ENCODE measurements at regions not wholly inside any gene's neighbourhood (a gene's known extent, or its start where the extent isn't known, plus 50 kb on each side); places are given as distances from the start of the nearest gene placed in this dataset.

DNA sequence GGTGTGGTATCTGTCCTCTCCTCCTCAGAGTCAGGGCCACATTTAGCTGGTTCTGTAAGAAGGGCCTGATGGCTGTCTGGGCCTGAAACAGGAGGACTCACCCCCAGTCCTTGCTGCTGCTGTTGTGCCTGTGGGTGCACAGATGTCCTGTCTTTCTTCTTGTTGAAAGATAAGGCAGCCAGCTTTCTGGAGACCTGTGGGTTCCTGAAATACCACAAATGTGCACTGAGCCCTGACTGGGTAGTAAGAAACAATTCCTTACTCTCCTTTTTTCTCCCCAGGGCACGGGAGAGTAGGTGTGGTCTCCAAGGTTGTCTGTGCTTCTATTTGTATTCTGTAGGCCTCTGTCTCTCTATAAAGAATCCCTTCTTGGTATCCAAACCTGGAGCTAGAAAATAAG is 96.2 kb upstream of the DLX2 start:
- TF ChIP-seq, protein P1, sequence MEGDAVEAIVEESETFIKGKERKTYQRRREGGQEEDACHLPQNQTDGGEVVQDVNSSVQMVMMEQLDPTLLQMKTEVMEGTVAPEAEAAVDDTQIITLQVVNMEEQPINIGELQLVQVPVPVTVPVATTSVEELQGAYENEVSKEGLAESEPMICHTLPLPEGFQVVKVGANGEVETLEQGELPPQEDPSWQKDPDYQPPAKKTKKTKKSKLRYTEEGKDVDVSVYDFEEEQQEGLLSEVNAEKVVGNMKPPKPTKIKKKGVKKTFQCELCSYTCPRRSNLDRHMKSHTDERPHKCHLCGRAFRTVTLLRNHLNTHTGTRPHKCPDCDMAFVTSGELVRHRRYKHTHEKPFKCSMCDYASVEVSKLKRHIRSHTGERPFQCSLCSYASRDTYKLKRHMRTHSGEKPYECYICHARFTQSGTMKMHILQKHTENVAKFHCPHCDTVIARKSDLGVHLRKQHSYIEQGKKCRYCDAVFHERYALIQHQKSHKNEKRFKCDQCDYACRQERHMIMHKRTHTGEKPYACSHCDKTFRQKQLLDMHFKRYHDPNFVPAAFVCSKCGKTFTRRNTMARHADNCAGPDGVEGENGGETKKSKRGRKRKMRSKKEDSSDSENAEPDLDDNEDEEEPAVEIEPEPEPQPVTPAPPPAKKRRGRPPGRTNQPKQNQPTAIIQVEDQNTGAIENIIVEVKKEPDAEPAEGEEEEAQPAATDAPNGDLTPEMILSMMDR (IDR thresholded peaks at IDR 0.05; ENCODE audit: insufficient read depth, low read depth, low read length): no peak
- no peak for DNase-seq (ENCODE audit: low read depth)
- H3K4me3 ChIP-seq (ENCODE audit: low read depth, low read length): no peak overlapping the region

DNA sequence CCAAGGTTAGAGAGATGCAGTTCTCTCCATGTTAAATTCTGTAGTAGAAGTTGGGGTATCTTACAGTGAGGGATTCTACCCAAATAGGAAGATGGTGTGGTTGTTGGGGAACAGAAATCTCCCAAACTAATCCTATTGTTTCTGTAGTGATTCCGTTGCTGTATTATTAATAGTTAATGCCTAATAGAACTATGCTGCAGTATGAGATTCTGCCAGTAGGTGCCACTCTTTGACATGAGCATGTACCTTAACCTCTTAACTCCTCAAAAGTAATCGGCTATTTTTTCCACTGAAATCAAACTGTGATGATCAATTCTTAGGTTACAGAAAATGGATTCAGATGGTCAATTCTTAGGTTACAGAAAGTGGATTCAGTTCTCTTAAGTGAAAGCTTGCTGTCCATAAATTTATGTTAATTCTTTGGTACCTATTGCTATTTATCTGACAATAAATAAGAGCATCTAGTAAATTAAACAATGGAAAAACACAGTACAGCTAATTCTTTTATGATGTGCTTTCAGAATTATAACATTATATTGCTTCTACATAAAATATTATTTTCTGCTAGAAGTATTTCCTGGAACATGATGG is 97.9 kb upstream of the DLX2 start:
- TF ChIP-seq, protein P1 (IDR thresholded peaks at IDR 0.05; ENCODE audit: insufficient read depth, low read depth, low read length): peak; percentile 51
- peak; percentile 35 for DNase-seq (ENCODE audit: low read depth)
- H3K4me3 ChIP-seq (ENCODE audit: low read depth, low read length): no peak overlapping the region

DNA sequence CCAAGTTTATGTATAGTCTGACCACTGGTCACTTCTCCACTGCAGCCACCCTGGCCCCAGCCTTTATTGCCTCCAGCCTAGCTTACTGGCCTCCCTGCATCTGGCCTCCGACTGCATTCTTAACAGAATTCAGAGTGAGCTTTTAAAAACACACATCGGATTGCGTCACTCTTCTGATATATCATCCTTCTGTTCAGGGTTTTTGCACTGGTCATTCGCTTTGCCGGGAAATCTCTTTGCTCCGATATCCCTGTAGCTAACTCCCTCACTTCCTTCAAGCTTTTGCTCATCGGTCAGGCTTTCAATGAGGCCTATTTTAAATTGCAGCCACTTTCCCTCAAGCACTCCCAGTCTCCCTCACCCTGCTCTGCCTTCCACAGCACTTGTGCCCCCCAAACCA is 101.6 kb upstream of the DLX2 start:
- H3K4me3 ChIP-seq (ENCODE audit: low read depth, low read length): no peak overlapping the region
- TF ChIP-seq, protein P1 (IDR thresholded peaks at IDR 0.05; ENCODE audit: insufficient read depth, low read depth, low read length): no peak
- DNase-seq (ENCODE audit: low read depth): peak; percentile 47

DNA sequence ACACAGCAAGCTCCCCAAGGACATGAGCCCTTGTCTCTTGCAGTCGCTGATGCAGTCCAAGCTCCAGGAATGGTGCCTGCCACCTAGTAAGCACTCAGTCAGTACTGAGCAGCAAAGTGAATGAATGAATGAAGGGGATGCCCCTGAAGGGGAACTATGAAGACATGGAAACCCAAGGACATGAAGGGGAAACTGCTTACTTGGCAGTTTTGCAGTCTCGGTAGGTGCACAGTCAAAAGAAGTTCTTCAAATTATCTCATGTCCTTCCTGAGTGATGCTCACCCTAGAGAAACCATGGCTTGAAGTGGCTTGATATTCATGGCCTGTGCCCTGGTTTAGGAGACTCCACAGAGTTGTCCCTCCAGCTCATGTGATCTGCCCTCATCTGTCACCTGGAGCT is 102.1 kb upstream of the DLX2 start:
- no peak overlapping the region for H3K4me3 ChIP-seq (ENCODE audit: low read depth, low read length)
- TF ChIP-seq, protein P1 (IDR thresholded peaks at IDR 0.05; ENCODE audit: insufficient read depth, low read depth, low read length): no peak
- DNase-seq (ENCODE audit: low read depth): no peak

DNA sequence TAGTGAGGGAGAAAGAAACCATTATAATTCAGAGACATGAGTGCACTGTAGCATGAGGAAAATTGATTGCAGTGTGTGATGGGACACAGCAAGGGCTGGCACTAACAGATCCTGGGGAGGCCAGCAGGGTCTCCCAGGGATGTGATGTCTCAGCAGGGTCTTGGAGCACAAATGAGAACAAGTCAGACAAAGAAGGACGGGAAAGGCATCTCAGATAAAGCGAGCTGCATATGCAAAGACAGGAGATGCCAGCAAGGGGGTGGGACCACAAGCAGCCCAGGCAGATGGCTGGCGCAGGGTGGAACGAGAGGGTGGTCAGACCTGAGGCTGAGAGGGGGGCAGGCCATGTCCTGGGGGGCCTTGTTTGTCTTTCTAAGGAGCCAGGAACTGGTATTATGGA is 102.6 kb upstream of the DLX2 start:
- DNase-seq (ENCODE audit: low read depth): no peak
- no peak overlapping the region for H3K4me3 ChIP-seq (ENCODE audit: low read depth, low read length)
- TF ChIP-seq, protein P1 (IDR thresholded peaks at IDR 0.05; ENCODE audit: insufficient read depth, low read depth, low read length): no peak

DNA sequence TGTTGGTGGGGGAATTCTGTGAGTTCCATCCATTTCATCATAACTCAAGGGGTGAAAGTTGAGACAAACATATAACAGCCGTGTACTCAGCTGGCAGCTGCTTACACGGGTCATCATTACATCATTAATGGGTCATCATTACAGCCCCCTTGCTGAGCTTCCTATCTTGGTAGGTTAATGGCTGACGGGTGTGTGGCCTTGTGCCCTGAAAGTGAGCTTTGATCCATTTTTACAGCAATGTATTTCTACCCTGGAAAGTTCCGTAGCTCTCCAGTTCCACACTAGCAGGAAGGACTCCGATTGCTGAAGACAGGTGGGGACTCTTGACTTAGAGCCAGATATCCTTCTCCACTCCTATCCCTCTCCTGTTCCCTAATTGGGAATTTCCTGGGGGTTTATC is 105.2 kb upstream of the DLX2 start:
- no peak overlapping the region for H3K4me3 ChIP-seq (ENCODE audit: low read depth, low read length)
- DNase-seq (ENCODE audit: low read depth): peak; percentile 39
- TF ChIP-seq, protein P1 (IDR thresholded peaks at IDR 0.05; ENCODE audit: insufficient read depth, low read depth, low read length): no peak

DNA sequence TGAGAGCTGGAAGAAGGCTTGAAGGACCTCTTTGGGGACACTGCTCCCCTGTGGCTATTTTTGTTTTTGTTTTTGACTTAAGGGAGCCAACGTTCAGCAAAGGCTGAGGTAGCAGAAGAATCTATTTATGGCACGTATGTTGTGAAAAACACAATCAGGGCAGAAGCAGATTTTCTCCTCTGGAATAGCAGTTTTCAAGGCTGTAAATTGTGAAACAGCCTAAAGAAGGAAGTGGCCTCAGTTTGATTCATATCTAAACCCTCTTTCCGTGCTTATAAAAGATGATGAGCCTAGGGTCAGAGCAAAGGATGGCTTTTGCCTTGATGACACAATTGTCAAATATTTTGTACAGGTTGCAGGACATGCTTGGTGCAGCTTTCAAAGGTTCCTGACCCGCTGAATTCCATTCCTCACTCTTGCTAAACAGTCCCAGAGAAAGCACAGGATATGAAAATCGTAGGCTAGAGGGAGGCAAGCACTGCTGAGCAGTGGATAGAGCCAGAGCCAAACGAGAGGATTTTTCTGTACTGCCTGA is 106.2 kb upstream of the DLX2 start:
- no peak overlapping the region for H3K4me3 ChIP-seq (ENCODE audit: low read depth, low read length)
- TF ChIP-seq, protein P1 (IDR thresholded peaks at IDR 0.05; ENCODE audit: insufficient read depth, low read depth, low read length): no peak
- DNase-seq (ENCODE audit: low read depth): peak; percentile 88

Measured in fibroblast of villous mesenchyme (primary cell).